ENCODE measurements at regions not wholly inside any gene's neighbourhood (a gene's known extent, or its start where the extent isn't known, plus 50 kb on each side); places are given as distances from the start of the nearest gene placed in this dataset.
"Not testable (repeated sequence)": the region's sequence is repeated elsewhere in the genome, so short reads cannot be mapped to it uniquely, and the experiment has no call there.

GRCh38 chr2:181737302-181737701 lies 57.0 kb upstream of the NEUROD1 start:
- intact Hi-C loops (cut with DNase I; ENCODE audit: low total_unique reads); H3K4me3 ChIP-seq; H3K9me3 ChIP-seq; DNase-seq (ENCODE audit: low spot score in 2 of 2); H3K27me3 ChIP-seq; H3K36me3 ChIP-seq; H3K4me1 ChIP-seq; H3K27ac ChIP-seq: not testable (repeated sequence)

- no peak overlapping the region for H3K4me3 ChIP-seq
- H3K4me1 ChIP-seq, result no peaks in the 10 kb centered on the region
- no peak for DNase-seq (ENCODE audit: low spot score in 2 of 2)
- no peak overlapping the region for H3K27ac ChIP-seq
- H3K36me3 ChIP-seq, result no peaks in the 10 kb centered on the region
- H3K27me3 ChIP-seq, result no peaks in the 10 kb centered on the region
- H3K9me3 ChIP-seq, result no peaks in the 10 kb centered on the region
- intact Hi-C loops (cut with DNase I; ENCODE audit: low total_unique reads), result no loop called here
- TF ChIP-seq CTCF (IDR thresholded peaks at IDR 0.05) (no peak), POLR2A (IDR thresholded peaks at IDR 0.05) (no peak), POLR2AphosphoS5 (IDR thresholded peaks at IDR 0.05) (no peak)
Measured at GRCh38 chr2:181738074-181738473, 57.8 kb upstream of the NEUROD1 start.

GRCh38 chr2:181738563-181738962 lies 58.2 kb upstream of the NEUROD1 start:
- intact Hi-C loops (cut with DNase I; ENCODE audit: low total_unique reads), result no loop called here
- no peaks in the 10 kb centered on the region for H3K27me3 ChIP-seq
- H3K9me3 ChIP-seq, result no peaks in the 10 kb centered on the region
- TF ChIP-seq POLR2A (IDR thresholded peaks at IDR 0.05), result no peak
- no peak for TF ChIP-seq CTCF (IDR thresholded peaks at IDR 0.05)
- TF ChIP-seq POLR2AphosphoS5 (IDR thresholded peaks at IDR 0.05), result no peak
- DNase-seq (ENCODE audit: low spot score in 2 of 2), result no peak
- no peak overlapping the region for H3K4me3 ChIP-seq
- no peak overlapping the region for H3K27ac ChIP-seq
- no peaks in the 10 kb centered on the region for H3K36me3 ChIP-seq
- no peaks in the 10 kb centered on the region for H3K4me1 ChIP-seq

DNA sequence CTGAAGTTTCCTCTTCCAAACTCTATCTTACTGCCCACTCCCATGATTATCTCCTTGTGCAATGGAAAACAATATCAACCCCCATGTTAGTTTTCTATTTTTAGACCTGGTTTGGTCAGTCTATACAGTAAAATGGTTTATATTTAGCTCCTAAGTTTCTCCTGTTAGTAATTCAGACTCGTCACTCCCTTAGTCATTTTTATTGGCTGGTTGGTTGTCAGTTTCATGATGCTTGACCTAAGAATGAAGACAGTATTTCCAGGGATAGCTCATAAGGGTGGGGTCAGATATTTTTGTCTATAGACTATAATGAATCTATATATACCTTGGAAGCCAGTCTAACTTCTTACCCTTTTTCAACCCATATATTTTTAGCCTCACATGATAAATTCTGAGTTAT lies 61.4 kb upstream of the NEUROD1 start:
- intact Hi-C loops (cut with DNase I; ENCODE audit: low total_unique reads), result no loop called here
- no peak overlapping the region for H3K4me3 ChIP-seq
- H3K36me3 ChIP-seq, result no peaks in the 10 kb centered on the region
- no peaks in the 10 kb centered on the region for H3K4me1 ChIP-seq
- DNase-seq (ENCODE audit: low spot score in 2 of 2), result no peak
- H3K27me3 ChIP-seq, result no peaks in the 10 kb centered on the region
- no peak overlapping the region for H3K27ac ChIP-seq
- no peaks in the 10 kb centered on the region for H3K9me3 ChIP-seq
- TF ChIP-seq POLR2AphosphoS5 (IDR thresholded peaks at IDR 0.05) (no peak), CTCF (IDR thresholded peaks at IDR 0.05) (no peak), POLR2A (IDR thresholded peaks at IDR 0.05) (no peak)

- H3K4me1 ChIP-seq, result no peaks in the 10 kb centered on the region
- no peak for TF ChIP-seq POLR2A (IDR thresholded peaks at IDR 0.05)
- TF ChIP-seq POLR2AphosphoS5 (IDR thresholded peaks at IDR 0.05), result no peak
- TF ChIP-seq CTCF (IDR thresholded peaks at IDR 0.05), result no peak
- no peaks in the 10 kb centered on the region for H3K9me3 ChIP-seq
- no peaks in the 10 kb centered on the region for H3K36me3 ChIP-seq
- no peak for DNase-seq (ENCODE audit: low spot score in 2 of 2)
- no peaks in the 10 kb centered on the region for H3K27me3 ChIP-seq
- intact Hi-C loops (cut with DNase I; ENCODE audit: low total_unique reads), result no loop called here
- no peak overlapping the region for H3K4me3 ChIP-seq
- no peak overlapping the region for H3K27ac ChIP-seq
Measured at GRCh38 chr2:181742361-181742760, 62.0 kb upstream of the NEUROD1 start.
